ENCODE measurements at regions not wholly inside any gene's neighbourhood (a gene's known extent, or its start where the extent isn't known, plus 50 kb on each side); places are given as distances from the start of the nearest gene placed in this dataset.

GRCh38 chr4:136121426-136121825 is 1410.9 kb downstream of the PCDH18 start (continued):
- TF ChIP-seq ZBTB33 (IDR thresholded peaks at IDR 0.05; ENCODE audit: extremely low read depth, insufficient replicate concordance, low read length): no peak

GRCh38 chr4:136113921-136114320 is 1418.4 kb downstream of the PCDH18 start:
- CTCF ChIA-PET: no interaction called here
- intact Hi-C loops (cut with micrococcal nuclease): no loop called here
- Histone ChIP-seq H3K36me3 (ENCODE audit: control insufficient read depth in 1 of 2, insufficient read depth in 2 of 2, low read length in 2 of 2) (no peaks in the 10 kb centered on the region), H3K4me1 (ENCODE audit: control insufficient read depth in 1 of 2, insufficient read depth in 2 of 2, low read length in 2 of 2) (no peaks in the 10 kb centered on the region), H4K20me1 (ENCODE audit: insufficient read depth) (no peaks in the 10 kb centered on the region), H3K79me2 (ENCODE audit: insufficient read depth, low read length) (no peaks in the 10 kb centered on the region), H2AFZ (ENCODE audit: low read depth, low read length, poor library complexity, severe bottlenecking) (no peak overlapping the region), H3K9ac (ENCODE audit: low read length) (no peak overlapping the region), H3K4me3 (replicated peaks in 1 of 2; ENCODE audit: low read depth in 1 of 2, low read length in 2 of 2) (no peak overlapping the region), H3K9me3 (ENCODE audit: control insufficient read depth in 1 of 2, insufficient read depth in 1 of 2, low read depth in 1 of 2, low read length in 2 of 2) (no peaks in the 10 kb centered on the region), H3K4me2 (ENCODE audit: low read length) (no peak overlapping the region), H3K9me2 (ENCODE audit: insufficient read depth) (no peaks in the 10 kb centered on the region), H3K27me3 (ENCODE audit: insufficient read depth, low read length) (no peaks in the 10 kb centered on the region), H3K27ac (ENCODE audit: low read depth, low read length) (no peak overlapping the region)
- RAD21 ChIA-PET (ENCODE audit: low non-redundant PET in 1 of 2, low total read pairs in 2 of 2, uncharacterized antibody in 2 of 2, unreplicated experiment in 2 of 2): no interaction called here
- no peak for ATAC-seq
- POLR2A ChIA-PET: no interaction called here
- BruUV-seq (replicated peaks): no TSS peak
- DNase-seq (ENCODE audit: low read depth, low spot score): no peak
- TF ChIP-seq ELF1 (IDR thresholded peaks at IDR 0.05; ENCODE audit: borderline replicate concordance, low read depth) (no peak), TCF7L2 (IDR thresholded peaks at IDR 0.05; ENCODE audit: borderline replicate concordance, extremely low read depth, insufficient read depth, insufficient read length) (no peak), EZH2phosphoT487 (IDR thresholded peaks at IDR 0.05; ENCODE audit: borderline replicate concordance) (no peak), EGR1 (IDR thresholded peaks at IDR 0.05; ENCODE audit: low read depth) (no peak), JUND (IDR thresholded peaks at IDR 0.05) (no peak), ZBTB33 (IDR thresholded peaks at IDR 0.05; ENCODE audit: extremely low read depth, insufficient replicate concordance, low read length) (no peak), REST (IDR thresholded peaks at IDR 0.05; ENCODE audit: low read depth) (no peak), POLR2A (IDR thresholded peaks at IDR 0.05; ENCODE audit: borderline replicate concordance, extremely low read depth, insufficient read depth, insufficient read length) (no peak), RAD21 (IDR thresholded peaks at IDR 0.05; ENCODE audit: low read depth) (no peak), SRF (IDR thresholded peaks at IDR 0.05; ENCODE audit: low read depth) (no peak), POLR2AphosphoS5 (IDR thresholded peaks at IDR 0.05; ENCODE audit: low read depth, low read length) (no peak), MAX (IDR thresholded peaks at IDR 0.05) (no peak), SIN3A (IDR thresholded peaks at IDR 0.05; ENCODE audit: low read depth) (no peak), YY1 (IDR thresholded peaks at IDR 0.05; ENCODE audit: extremely low read depth, insufficient replicate concordance, low read depth, low read length) (no peak), EZH2 (IDR thresholded peaks at IDR 0.05) (no peak), CTCF (IDR thresholded peaks at IDR 0.05 in 2 of 3, conservative IDR thresholded peaks at IDR 0.05 in 1 of 3; ENCODE audit: borderline replicate concordance in 1 of 3, insufficient read depth in 1 of 3, low read depth in 2 of 3, low read length in 2 of 3) (no peak)

Measured in HCT116 (cell line).